GM10248 (cell line): ENCODE measurements at regions not wholly inside any gene's neighbourhood (a gene's known extent, or its start where the extent isn't known, plus 50 kb on each side); places are given as distances from the start of the nearest gene placed in this dataset.
"Not testable (repeated sequence)": the region's sequence is repeated elsewhere in the genome, so short reads cannot be mapped to it uniquely, and the experiment has no call there.

Source experiments
- CTCF ChIA-PET: fragments of 300-600 bp; sonication (Branson Sonifier 250); formaldehyde crosslinking; extraction: SDS; loops from one replicate; lab custom pipeline; 2021; ENCODE audit warnings: antibody characterized with exemption; lab: Yijun Ruan, JAX
- POLR2A ChIA-PET: fragments of 350-650 bp; sonication (Branson Sonifier 250); formaldehyde crosslinking; extraction: SDS; loops from one replicate; lab custom pipeline; 2020; ENCODE audit warnings: antibody characterized with exemption; lab: Yijun Ruan, JAX
- DNase-seq: peaks from one replicate; pipeline ENCODE4 v3.0.0; 2012; ENCODE audit errors: extremely low spot score
- CTCF ChIP-seq: IDR thresholded peaks from 2 replicates; pipeline ENCODE4 v1.5.1; 2012; ENCODE audit warnings: mild to moderate bottlenecking, low read depth; ENCODE audit errors: extremely low read depth, missing control alignments, control extremely low read depth

GRCh38 chr6:33886673-33887144 lies 82.9 kb upstream of the MLN start:
- DNase-seq: no peak
- ChIA-PET CTCF (no interaction called here), POLR2A (no interaction called here)
- TF ChIP-seq CTCF: no peak

- DNase-seq: no peak
- ChIA-PET POLR2A (no interaction called here), CTCF (no interaction called here)
- TF ChIP-seq CTCF: no peak
Measured at GRCh38 chr6:33885132-33886057, 81.6 kb upstream of the MLN start.

- DNase-seq, POLR2A ChIA-PET, CTCF ChIA-PET: not testable (repeated sequence)
Measured at GRCh38 chr6:33883621-33884020, 79.8 kb upstream of the MLN start.

GRCh38 chr6:33882154-33882553 lies 78.4 kb upstream of the MLN start:
- TF ChIP-seq CTCF: no peak
- DNase-seq: no peak
- POLR2A ChIA-PET: no interaction called here
- CTCF ChIA-PET: no interaction called here

GRCh38 chr6:33880766-33881165 lies 77.0 kb upstream of the MLN start:
- DNase-seq: no peak
- CTCF ChIA-PET: interaction anchor here (1.5 kb wide), 1 partner anchor 31 kb away, joined by 3 read pairs; no protein-coding TSS in a partner anchor
- TF ChIP-seq CTCF: no peak
- POLR2A ChIA-PET: no interaction called here

- TF ChIP-seq CTCF: no peak
- POLR2A ChIA-PET: no interaction called here
- CTCF ChIA-PET: interaction anchor here (1.5 kb wide), 1 partner anchor 32 kb away, joined by 3 read pairs; no protein-coding TSS in a partner anchor
- DNase-seq: no peak
Measured at GRCh38 chr6:33880104-33880678, 76.4 kb upstream of the MLN start.

- ChIA-PET POLR2A (no interaction called here), CTCF (interaction anchor here (0.9 kb wide), 1 partner anchor 71 kb away, joined by 3 read pairs; no protein-coding TSS in a partner anchor)
Measured at GRCh38 chr6:33878562-33878961, 74.8 kb upstream of the MLN start.

More at GRCh38 chr6:33878562-33878961, 74.8 kb upstream of the MLN start:
- no peak for TF ChIP-seq CTCF
- DNase-seq: no peak
